ENCODE measurements at regions not wholly inside any gene's neighbourhood (a gene's known extent, or its start where the extent isn't known, plus 50 kb on each side); places are given as distances from the start of the nearest gene placed in this dataset.

- TF ChIP-seq, protein P1, sequence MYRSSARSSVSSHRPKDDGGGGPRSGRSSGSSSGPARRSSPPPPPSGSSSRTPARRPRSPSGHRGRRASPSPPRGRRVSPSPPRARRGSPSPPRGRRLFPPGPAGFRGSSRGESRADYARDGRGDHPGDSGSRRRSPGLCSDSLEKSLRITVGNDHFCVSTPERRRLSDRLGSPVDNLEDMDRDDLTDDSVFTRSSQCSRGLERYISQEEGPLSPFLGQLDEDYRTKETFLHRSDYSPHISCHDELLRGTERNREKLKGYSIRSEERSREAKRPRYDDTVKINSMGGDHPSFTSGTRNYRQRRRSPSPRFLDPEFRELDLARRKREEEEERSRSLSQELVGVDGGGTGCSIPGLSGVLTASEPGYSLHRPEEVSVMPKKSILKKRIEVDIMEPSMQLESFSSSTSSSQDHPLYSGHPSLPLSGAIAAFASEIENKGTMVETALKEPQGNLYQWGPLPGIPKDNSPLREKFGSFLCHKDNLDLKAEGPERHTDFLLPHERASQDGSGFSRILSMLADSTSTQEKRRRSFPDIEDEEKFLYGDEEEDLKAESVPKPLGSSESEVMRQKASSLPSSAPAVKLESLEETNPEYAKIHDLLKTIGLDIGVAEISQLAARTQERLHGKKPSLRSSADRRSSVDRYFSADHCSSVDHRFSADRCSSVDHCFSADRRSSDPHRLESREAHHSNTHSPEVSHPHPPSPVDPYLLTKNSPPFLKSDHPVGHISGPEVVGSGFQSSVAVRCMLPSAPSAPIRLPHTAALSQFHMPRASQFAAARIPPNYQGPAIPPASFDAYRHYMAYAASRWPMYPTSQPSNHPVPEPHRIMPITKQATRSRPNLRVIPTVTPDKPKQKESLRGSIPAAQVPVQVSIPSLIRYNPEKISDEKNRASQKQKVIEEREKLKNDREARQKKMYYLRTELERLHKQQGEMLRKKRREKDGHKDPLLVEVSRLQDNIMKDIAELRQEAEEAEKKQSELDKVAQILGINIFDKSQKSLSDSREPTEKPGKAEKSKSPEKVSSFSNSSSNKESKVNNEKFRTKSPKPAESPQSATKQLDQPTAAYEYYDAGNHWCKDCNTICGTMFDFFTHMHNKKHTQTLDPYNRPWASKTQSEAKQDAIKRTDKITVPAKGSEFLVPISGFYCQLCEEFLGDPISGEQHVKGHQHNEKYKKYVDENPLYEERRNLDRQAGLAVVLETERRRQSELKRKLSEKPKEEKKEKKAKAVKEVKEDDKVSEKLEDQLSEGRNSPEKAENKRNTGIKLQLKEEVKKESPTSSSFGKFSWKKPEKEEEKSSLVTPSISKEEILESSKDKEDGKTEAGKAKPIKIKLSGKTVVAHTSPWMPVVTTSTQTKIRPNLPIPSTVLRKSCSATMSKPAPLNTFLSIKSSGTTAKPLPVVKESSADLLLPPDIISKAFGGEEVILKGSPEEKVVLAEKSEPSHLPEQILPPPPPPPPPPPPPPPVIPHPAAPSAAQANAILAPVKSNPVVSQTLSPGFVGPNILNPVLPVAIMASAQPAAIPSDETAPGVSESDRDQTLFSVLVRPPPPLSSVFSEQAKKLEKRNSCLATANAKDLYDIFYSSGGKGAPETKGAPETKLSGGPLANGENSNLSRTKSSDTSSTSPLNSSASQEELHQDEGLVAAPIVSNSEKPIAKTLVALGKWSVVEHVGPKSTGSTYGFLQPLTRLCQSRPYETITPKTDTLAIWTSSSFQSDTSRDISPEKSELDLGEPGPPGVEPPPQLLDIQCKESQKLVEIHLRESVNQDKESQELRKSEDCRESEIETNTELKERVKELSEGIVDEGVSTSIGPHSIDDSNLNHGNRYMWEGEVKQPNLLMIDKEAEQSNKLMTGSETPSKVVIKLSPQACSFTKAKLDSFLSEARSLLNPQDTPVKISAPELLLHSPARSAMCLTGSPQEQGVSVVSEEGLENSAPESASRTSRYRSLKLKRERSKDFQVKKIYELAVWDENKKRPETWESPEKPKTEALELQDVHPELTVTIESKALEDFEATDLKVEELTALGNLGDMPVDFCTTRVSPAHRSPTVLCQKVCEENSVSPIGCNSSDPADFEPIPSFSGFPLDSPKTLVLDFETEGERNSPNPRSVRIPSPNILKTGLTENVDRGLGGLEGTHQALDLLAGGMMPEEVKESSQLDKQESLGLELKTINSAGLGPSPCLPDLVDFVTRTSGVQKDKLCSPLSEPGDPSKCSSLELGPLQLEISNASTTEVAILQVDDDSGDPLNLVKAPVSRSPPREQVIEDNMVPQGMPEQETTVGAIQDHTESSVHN (IDR thresholded peaks at IDR 0.05; ENCODE audit: borderline replicate concordance in 1 of 2, low read depth in 1 of 2) = 0 out of 4 replicates have a peak, but pooled peaks of 1 of the 2 experiments have one; percentile 34
- TF ChIP-seq HMGN3 (IDR thresholded peaks at IDR 0.05; ENCODE audit: borderline replicate concordance, extremely low read depth, insufficient read length, low read depth, low read length) (no peak), ZNF134 (CRISPR knock-in tag; conservative IDR thresholded peaks at IDR 0.05) (no peak), ZNF77 (CRISPR knock-in tag; IDR thresholded peaks at IDR 0.05) (no peak), HNRNPL (IDR thresholded peaks at IDR 0.05; ENCODE audit: low read depth, low read length) (no peak), ZHX1 (conservative IDR thresholded peaks at IDR 0.05; ENCODE audit: low read length) (no peak), ZNF561 (CRISPR knock-in tag; conservative IDR thresholded peaks at IDR 0.05) (no peak), BCOR (IDR thresholded peaks at IDR 0.05) (peak; percentile 22; the same call in 1 of the 2 replicates), PHTF2 (CRISPR knock-in tag; IDR thresholded peaks at IDR 0.05) (no peak), MTA1 (IDR thresholded peaks at IDR 0.05; ENCODE audit: borderline replicate concordance) (peak; percentile 59; the same call in 1 of the 2 replicates), ZNF197 (CRISPR knock-in tag; IDR thresholded peaks at IDR 0.05; ENCODE audit: low read depth) (no peak), CSDE1 (IDR thresholded peaks at IDR 0.05) (no peak), POLR2AphosphoS5 (IDR thresholded peaks at IDR 0.05; ENCODE audit: control insufficient read depth, insufficient read depth, low read depth, low read length) (peak; percentile 82), ZNF23 (CRISPR knock-in tag; IDR thresholded peaks at IDR 0.05) (no peak), GTF2E2 (tag; IDR thresholded peaks at IDR 0.05) (no peak), KAT7 (CRISPR knock-in tag; IDR thresholded peaks at IDR 0.05; ENCODE audit: borderline replicate concordance) (no peak)
- TF ChIP-seq, protein P2, sequence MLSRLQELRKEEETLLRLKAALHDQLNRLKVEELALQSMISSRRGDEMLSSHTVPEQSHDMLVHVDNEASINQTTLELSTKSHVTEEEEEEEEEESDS (CRISPR knock-in tag; IDR thresholded peaks at IDR 0.05) = no peak
Measured at GRCh38 chr7:66869660-66870450, 51.2 kb upstream of the TMEM248 start (continued).

Data from K562 (cell line).